HG03097 (cell line): ENCODE measurements at regions not wholly inside any gene's neighbourhood (a gene's known extent, or its start where the extent isn't known, plus 50 kb on each side); places are given as distances from the start of the nearest gene placed in this dataset.

ENCODE experiments used
- ATAC-seq: cut with Tn5 transposase; IDR thresholded peaks from one replicate; pipeline ENCODE4 v1.9.1; 2021; ENCODE audit not compliant: unreplicated experiment, low FRiP score

GRCh38 chr4:136946307-136946907 is 585.9 kb downstream of the PCDH18 start:
- ATAC-seq = no peak

GRCh38 chr4:136939781-136940180 is 592.5 kb downstream of the PCDH18 start:
- no peak for ATAC-seq

GRCh38 chr4:136935871-136936270 is 596.4 kb downstream of the PCDH18 start:
- no peak for ATAC-seq

GRCh38 chr4:136935305-136935704 is 597.0 kb downstream of the PCDH18 start:
- no peak for ATAC-seq

- ATAC-seq = no peak
These were observed 597.7 kb downstream of the PCDH18 start for GRCh38 chr4:136934601-136935000.

GRCh38 chr4:136931781-136932180 is 600.5 kb downstream of the PCDH18 start:
- no peak for ATAC-seq

GRCh38 chr4:136928957-136929411 is 603.3 kb downstream of the PCDH18 start:
- ATAC-seq = no peak

- no peak for ATAC-seq
These were observed 605.1 kb downstream of the PCDH18 start for GRCh38 chr4:136927172-136927571.

GRCh38 chr4:136925203-136925602 is 607.1 kb downstream of the PCDH18 start:
- no peak for ATAC-seq

GRCh38 chr4:136922066-136922465 is 610.2 kb downstream of the PCDH18 start:
- ATAC-seq = no peak

- ATAC-seq = no peak
These were observed 612.0 kb downstream of the PCDH18 start for GRCh38 chr4:136920092-136920881.

- ATAC-seq = no peak
These were observed 613.5 kb downstream of the PCDH18 start for GRCh38 chr4:136918772-136919171.

- ATAC-seq = no peak
These were observed 614.8 kb downstream of the PCDH18 start for GRCh38 chr4:136917312-136918110.

GRCh38 chr4:136909626-136910025 is 622.7 kb downstream of the PCDH18 start:
- ATAC-seq = no peak

GRCh38 chr4:136908122-136908521 is 624.2 kb downstream of the PCDH18 start:
- ATAC-seq = no peak

- no peak for ATAC-seq
These were observed 631.6 kb downstream of the PCDH18 start for GRCh38 chr4:136900696-136901095.

- ATAC-seq = no peak
These were observed 633.6 kb downstream of the PCDH18 start for GRCh38 chr4:136898590-136899248.

GRCh38 chr4:136893573-136893972 is 638.7 kb downstream of the PCDH18 start:
- no peak for ATAC-seq

- ATAC-seq = no peak
These were observed 650.6 kb downstream of the PCDH18 start for GRCh38 chr4:136881666-136882065.

- ATAC-seq = no peak
These were observed 658.7 kb downstream of the PCDH18 start for GRCh38 chr4:136873555-136873954.

- ATAC-seq = no peak
These were observed 664.8 kb downstream of the PCDH18 start for GRCh38 chr4:136867465-136867864.
